PC-3 (cell line): ENCODE measurements at regions not wholly inside any gene's neighbourhood (a gene's known extent, or its start where the extent isn't known, plus 50 kb on each side); places are given as distances from the start of the nearest gene placed in this dataset.

Source experiments
- ATAC-seq: fragments of 200-7000 bp; cut with Tn5 transposase; 2 replicates; pipeline ENCODE4 v1.9.1; 2020; ENCODE audit warnings: mild to moderate bottlenecking, moderate library complexity
- BruUV-seq: library from RNA; stranded (reverse); fragments of 400-500 nt; replicated peaks from 2 replicates; lab custom pipeline; 2021; lab: Mats Ljungman, UMichigan
- CTCF ChIA-PET: fragments of 300-600 bp; sonication (Branson Sonifier 250); formaldehyde crosslinking; loops from one replicate; lab custom pipeline; 2022; ENCODE audit warnings: antibody characterized with exemption; lab: Charles Lee
- POLR2A ChIA-PET: fragments of 300-600 bp; sonication (Branson Sonifier 250); formaldehyde crosslinking; loops from one replicate; lab custom pipeline; 2022; ENCODE audit warnings: antibody characterized with exemption; ENCODE audit not compliant: unreplicated experiment; lab: Charles Lee
- DNase-seq: peaks from one replicate; pipeline ENCODE4 v3.0.0-alpha.2; 2015
- H2AFZ ChIP-seq: fragments of 300-600 bp; sonication (generic); 2 replicates; pipeline ENCODE4 v1.6.0; 2016; ENCODE audit warnings: antibody characterized with exemption, low read length
- H3F3A ChIP-seq: fragments of 300-600 bp; sonication (generic); one replicate; pipeline ENCODE4 v1.6.0; 2017; ENCODE audit warnings: antibody characterized with exemption, low read length, control low read depth, mild to moderate bottlenecking; ENCODE audit not compliant: unreplicated experiment
- H3K27ac ChIP-seq: fragments of 300-600 bp; sonication (generic); 2 replicates; pipeline ENCODE4 v1.5.1; 2016; ENCODE audit warnings: mild to moderate bottlenecking, low read length
- H3K27me3 ChIP-seq: fragments of 300-600 bp; sonication (generic); 2 replicates; pipeline ENCODE4 v1.6.1; 2016; ENCODE audit warnings: low read length, mixed read lengths
- H3K36me3 ChIP-seq: fragments of 300-600 bp; sonication (generic); 2 replicates; pipeline ENCODE4 v1.6.1; 2016; ENCODE audit warnings: low read depth, mixed run types, low read length, mixed read lengths
- H3K4me1 ChIP-seq: fragments of 300-600 bp; sonication (generic); 2 replicates; pipeline ENCODE4 v1.5.1; 2016; ENCODE audit warnings: low read length; ENCODE audit not compliant: insufficient read depth
- H3K4me2 ChIP-seq: fragments of 300-600 bp; sonication (generic); 2 replicates; pipeline ENCODE4 v1.6.0; 2016; ENCODE audit warnings: low read length
- H3K4me3 ChIP-seq: fragments of 300-600 bp; sonication (generic); 2 replicates; pipeline ENCODE4 v1.5.1; 2016; ENCODE audit warnings: mild to moderate bottlenecking, low read length, mixed read lengths
- H3K79me2 ChIP-seq: fragments of 300-600 bp; sonication (generic); 2 replicates; pipeline ENCODE4 v1.6.1; 2017; ENCODE audit warnings: low read length, mixed read lengths
- H3K9ac ChIP-seq: fragments of 300-600 bp; sonication (generic); 2 replicates; pipeline ENCODE4 v1.6.0; 2016; ENCODE audit warnings: mild to moderate bottlenecking, low read length
- H3K9me2 ChIP-seq: fragments of 300-600 bp; sonication (generic); replicated peaks from 2 replicates; pipeline ENCODE4 v1.6.1; 2016; ENCODE audit warnings: mixed run types, low read length, mixed read lengths
- H3K9me3 ChIP-seq: fragments of 300-600 bp; sonication (generic); 2 replicates; pipeline ENCODE4 v1.6.1; 2016; ENCODE audit warnings: low read length, mixed read lengths
- H4K20me1 ChIP-seq: fragments of 300-600 bp; sonication (generic); 2 replicates; pipeline ENCODE4 v1.6.1; 2016; ENCODE audit warnings: low read length, mixed read lengths
- EZH2 ChIP-seq: fragments of 300-600 bp; sonication (generic); IDR thresholded peaks from one replicate; pipeline ENCODE4 v1.6.1; 2017; ENCODE audit warnings: antibody characterized with exemption, mild to moderate bottlenecking, low read length; ENCODE audit not compliant: unreplicated experiment
- EZH2phosphoT487 ChIP-seq: fragments of 300-600 bp; sonication (generic); IDR thresholded peaks from 2 replicates; pipeline ENCODE4 v1.6.1; 2018; ENCODE audit warnings: mild to moderate bottlenecking, antibody characterized with exemption, low read length, borderline replicate concordance
- intact Hi-C: fragments of 100-400 bp; cut with micrococcal nuclease; formaldehyde crosslinking; loops from 2 replicates; pipeline ENCODE4 v1.9.0; 2023
- TF ChIP-seq, protein P1 (sequence below): fragments of 300-600 bp; sonication (generic); conservative IDR thresholded peaks from 2 replicates; pipeline ENCODE4 v1.5.1; 2017; ENCODE audit warnings: antibody characterized with exemption, low read depth, mild to moderate bottlenecking, low read length

DNA sequence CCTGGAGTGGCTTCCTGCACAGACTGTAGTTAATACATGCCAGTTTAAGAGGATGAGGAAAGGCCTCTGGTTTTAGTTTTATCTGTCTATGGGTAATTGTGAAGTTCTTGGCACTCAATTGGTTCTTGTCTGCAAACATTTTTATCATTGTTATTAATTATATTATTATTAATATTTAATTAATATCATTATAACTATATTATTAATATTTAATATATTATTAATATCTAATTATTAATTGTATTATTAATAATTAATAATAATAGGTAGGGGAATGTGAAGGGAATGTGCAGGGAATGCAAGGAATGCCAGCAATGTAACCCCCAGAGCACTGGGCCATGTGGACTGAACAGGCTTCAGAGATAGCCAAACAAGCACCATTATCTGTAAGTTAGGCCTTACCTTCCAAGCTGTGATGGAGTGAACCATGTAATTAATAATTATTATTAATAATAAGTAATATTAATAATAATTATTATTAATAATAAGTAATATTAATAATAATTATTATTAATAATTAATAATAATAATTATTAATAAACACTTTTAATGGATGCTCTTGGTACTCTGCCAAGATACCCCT, 79.8 kb upstream of the NMNAT3 start:
- Histone ChIP-seq H3K79me2 (no peaks in the 10 kb centered on the region), H3K9me2 (no peaks in the 10 kb centered on the region), H2AFZ (no peak overlapping the region), H3F3A (no peaks in the 10 kb centered on the region), H4K20me1 (no peaks in the 10 kb centered on the region), H3K9me3 (no peaks in the 10 kb centered on the region), H3K4me1 (no peaks in the 10 kb centered on the region), H3K4me2 (no peak overlapping the region), H3K27me3 (no peaks in the 10 kb centered on the region), H3K27ac (no peak overlapping the region), H3K4me3 (no peak overlapping the region), H3K36me3 (no peaks in the 10 kb centered on the region), H3K9ac (no peak overlapping the region)
- intact Hi-C loops: no loop called here
- TF ChIP-seq EZH2phosphoT487 (no peak), EZH2 (no peak)
- TF ChIP-seq, protein P1, sequence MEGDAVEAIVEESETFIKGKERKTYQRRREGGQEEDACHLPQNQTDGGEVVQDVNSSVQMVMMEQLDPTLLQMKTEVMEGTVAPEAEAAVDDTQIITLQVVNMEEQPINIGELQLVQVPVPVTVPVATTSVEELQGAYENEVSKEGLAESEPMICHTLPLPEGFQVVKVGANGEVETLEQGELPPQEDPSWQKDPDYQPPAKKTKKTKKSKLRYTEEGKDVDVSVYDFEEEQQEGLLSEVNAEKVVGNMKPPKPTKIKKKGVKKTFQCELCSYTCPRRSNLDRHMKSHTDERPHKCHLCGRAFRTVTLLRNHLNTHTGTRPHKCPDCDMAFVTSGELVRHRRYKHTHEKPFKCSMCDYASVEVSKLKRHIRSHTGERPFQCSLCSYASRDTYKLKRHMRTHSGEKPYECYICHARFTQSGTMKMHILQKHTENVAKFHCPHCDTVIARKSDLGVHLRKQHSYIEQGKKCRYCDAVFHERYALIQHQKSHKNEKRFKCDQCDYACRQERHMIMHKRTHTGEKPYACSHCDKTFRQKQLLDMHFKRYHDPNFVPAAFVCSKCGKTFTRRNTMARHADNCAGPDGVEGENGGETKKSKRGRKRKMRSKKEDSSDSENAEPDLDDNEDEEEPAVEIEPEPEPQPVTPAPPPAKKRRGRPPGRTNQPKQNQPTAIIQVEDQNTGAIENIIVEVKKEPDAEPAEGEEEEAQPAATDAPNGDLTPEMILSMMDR: no peak
- BruUV-seq: no TSS peak
- no peak for DNase-seq
- ChIA-PET CTCF (no interaction called here), POLR2A (no interaction called here)
- no peak for ATAC-seq

DNA sequence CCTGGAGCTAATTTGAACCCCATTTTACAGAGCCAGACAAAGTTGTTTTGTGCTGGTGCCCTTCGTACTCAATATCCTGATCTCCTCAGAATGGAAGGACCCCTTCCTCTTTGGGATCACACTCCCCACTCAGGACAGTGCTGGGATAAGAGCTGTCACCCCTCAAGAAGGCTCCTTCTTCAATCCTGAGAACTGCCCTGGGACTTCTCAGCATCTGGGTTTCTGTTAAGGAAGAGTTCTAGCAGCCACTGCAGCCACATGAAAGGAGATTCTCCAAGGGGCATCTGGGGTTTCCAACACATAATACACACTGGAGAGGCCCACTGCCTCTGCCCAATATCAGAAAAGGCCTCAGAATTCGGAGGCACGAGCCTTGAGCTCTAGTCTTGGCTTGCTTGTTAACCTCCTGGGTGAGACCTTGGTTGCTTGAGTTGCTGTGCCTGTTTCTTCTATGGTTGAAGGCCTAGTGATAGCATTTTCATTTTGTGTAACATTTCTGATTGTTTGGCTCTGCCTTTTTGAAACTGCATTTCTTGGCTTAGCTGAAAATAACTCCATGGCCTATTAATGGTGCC, 78.8 kb upstream of the NMNAT3 start:
- ChIA-PET POLR2A (no interaction called here), CTCF (no interaction called here)
- H3K4me3 ChIP-seq: no peak overlapping the region
- no peaks in the 10 kb centered on the region for H4K20me1 ChIP-seq
- H3K9me2 ChIP-seq: no peaks in the 10 kb centered on the region
- no peaks in the 10 kb centered on the region for H3K27me3 ChIP-seq
- intact Hi-C loops: no loop called here
- no TSS peak for BruUV-seq
- no peak overlapping the region for H3K27ac ChIP-seq
- no peak overlapping the region for H3K4me2 ChIP-seq
- H3K79me2 ChIP-seq: no peaks in the 10 kb centered on the region
- no peak overlapping the region for H3K9ac ChIP-seq
- no peak for DNase-seq
- TF ChIP-seq, protein P1: no peak
- TF ChIP-seq EZH2 (no peak), EZH2phosphoT487 (no peak)
- no peaks in the 10 kb centered on the region for H3K9me3 ChIP-seq
- no peaks in the 10 kb centered on the region for H3F3A ChIP-seq
- no peaks in the 10 kb centered on the region for H3K4me1 ChIP-seq
- no peaks in the 10 kb centered on the region for H3K36me3 ChIP-seq
- ATAC-seq: no peak
- H2AFZ ChIP-seq: no peak overlapping the region

DNA sequence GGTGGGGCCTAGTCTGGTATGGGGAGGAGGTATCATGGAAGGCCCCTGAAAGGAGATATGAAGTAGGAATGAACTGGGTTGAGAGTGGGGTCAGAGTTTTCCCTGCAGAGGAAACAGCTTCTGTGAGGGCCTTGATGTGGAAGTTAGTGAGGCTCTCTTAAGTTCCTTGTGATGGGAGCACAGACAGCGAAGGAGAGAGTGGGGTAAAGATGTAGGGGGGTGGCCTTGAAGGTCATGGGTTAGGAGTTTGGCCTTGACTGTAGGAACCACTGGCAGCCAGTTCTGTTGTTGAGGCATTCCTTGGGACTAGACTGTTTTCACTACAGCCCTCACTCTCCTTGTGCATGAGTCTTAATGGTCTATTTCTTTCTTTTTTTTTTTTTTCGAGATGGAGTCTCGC, 77.8 kb upstream of the NMNAT3 start:
- Histone ChIP-seq H3K79me2 (no peaks in the 10 kb centered on the region), H4K20me1 (no peaks in the 10 kb centered on the region), H2AFZ (no peak overlapping the region), H3K9me3 (no peaks in the 10 kb centered on the region), H3K9me2 (no peaks in the 10 kb centered on the region), H3K27ac (no peak overlapping the region), H3K27me3 (no peaks in the 10 kb centered on the region), H3K4me1 (no peaks in the 10 kb centered on the region), H3K4me2 (no peak overlapping the region), H3K9ac (no peak overlapping the region), H3K4me3 (no peak overlapping the region), H3F3A (no peaks in the 10 kb centered on the region), H3K36me3 (no peaks in the 10 kb centered on the region)
- DNase-seq: no peak
- CTCF ChIA-PET: no interaction called here
- intact Hi-C loops: no loop called here
- no TSS peak for BruUV-seq
- POLR2A ChIA-PET: no interaction called here
- ATAC-seq: no peak
- TF ChIP-seq EZH2 (no peak), EZH2phosphoT487 (no peak)
- TF ChIP-seq, protein P1: no peak
